WI38 (cell line): ENCODE measurements at regions not wholly inside any gene's neighbourhood (a gene's known extent, or its start where the extent isn't known, plus 50 kb on each side); places are given as distances from the start of the nearest gene placed in this dataset.

Experiments used
- H3K4me3 ChIP-seq: 2 replicates; pipeline ENCODE4 v1.5.1; 2011; ENCODE audit warnings: low read depth, mild to moderate bottlenecking, control low read depth, low read length
- CTCF ChIP-seq: IDR thresholded peaks from 2 replicates; pipeline ENCODE4 v1.5.1; 2012; ENCODE audit warnings: low read depth, mild to moderate bottlenecking, control low read depth, low read length

- no peak overlapping the region for H3K4me3 ChIP-seq
- no peak for TF ChIP-seq CTCF
Measured at GRCh38 chr2:203654826-203655225, 51.6 kb upstream of the CD28 start.

- no peak overlapping the region for H3K4me3 ChIP-seq
- no peak for TF ChIP-seq CTCF
Measured at GRCh38 chr2:203656522-203657287, 49.7 kb upstream of the CD28 start.
